GM19023 (cell line): ENCODE measurements at regions not wholly inside any gene's neighbourhood (a gene's known extent, or its start where the extent isn't known, plus 50 kb on each side); places are given as distances from the start of the nearest gene placed in this dataset.

Experiments
- ATAC-seq: cut with Tn5 transposase; IDR thresholded peaks from one replicate; pipeline ENCODE4 v1.9.1; 2021; ENCODE audit warnings: mild to moderate bottlenecking, moderate library complexity; ENCODE audit not compliant: unreplicated experiment

GRCh38 chr18:72692086-72692485, 147.9 kb upstream of the CBLN2 start:
- ATAC-seq = no peak

- no peak for ATAC-seq
These were observed 143.6 kb upstream of the CBLN2 start for GRCh38 chr18:72687736-72688135.

GRCh38 chr18:72675394-72675793, 131.3 kb upstream of the CBLN2 start:
- no peak for ATAC-seq

GRCh38 chr18:72674710-72675109, 130.6 kb upstream of the CBLN2 start:
- ATAC-seq = peak; percentile 98

- ATAC-seq = no peak
These were observed 129.1 kb upstream of the CBLN2 start for GRCh38 chr18:72673242-72673641.

GRCh38 chr18:72672364-72673184, 128.4 kb upstream of the CBLN2 start:
- no peak for ATAC-seq

- no peak for ATAC-seq
These were observed 123.8 kb upstream of the CBLN2 start for GRCh38 chr18:72667932-72668331.

- peak; percentile 91 for ATAC-seq
These were observed 109.0 kb upstream of the CBLN2 start for GRCh38 chr18:72652990-72653593.

- no peak for ATAC-seq
These were observed 106.9 kb upstream of the CBLN2 start for GRCh38 chr18:72651033-72651432.

GRCh38 chr18:72648481-72648960, 104.4 kb upstream of the CBLN2 start:
- ATAC-seq = no peak

- no peak for ATAC-seq
These were observed 103.9 kb upstream of the CBLN2 start for GRCh38 chr18:72648079-72648478.

- ATAC-seq = no peak
These were observed 96.4 kb upstream of the CBLN2 start for GRCh38 chr18:72640557-72640956.

- ATAC-seq = no peak
These were observed 94.2 kb upstream of the CBLN2 start for GRCh38 chr18:72638376-72638775.

- ATAC-seq = no peak
These were observed 93.6 kb upstream of the CBLN2 start for GRCh38 chr18:72637721-72638120.

- ATAC-seq = no peak
These were observed 93.2 kb upstream of the CBLN2 start for GRCh38 chr18:72637299-72637698.

- no peak for ATAC-seq
These were observed 92.5 kb upstream of the CBLN2 start for GRCh38 chr18:72636611-72637010.

GRCh38 chr18:72634500-72634899, 90.4 kb upstream of the CBLN2 start:
- no peak for ATAC-seq

GRCh38 chr18:72630991-72631390, 86.8 kb upstream of the CBLN2 start:
- no peak for ATAC-seq

GRCh38 chr18:72623444-72623843, 79.3 kb upstream of the CBLN2 start:
- ATAC-seq = no peak

GRCh38 chr18:72613534-72613930, 69.4 kb upstream of the CBLN2 start:
- ATAC-seq = no peak

- ATAC-seq = no peak
These were observed 68.9 kb upstream of the CBLN2 start for GRCh38 chr18:72612894-72613533.

GRCh38 chr18:72605376-72605775, 61.2 kb upstream of the CBLN2 start:
- ATAC-seq = no peak
